GM23338 (cell line): ENCODE measurements at regions not wholly inside any gene's neighbourhood (a gene's known extent, or its start where the extent isn't known, plus 50 kb on each side); places are given as distances from the start of the nearest gene placed in this dataset.

Source experiments
- ATAC-seq: fragments of 200-7000 bp; cut with Tn5 transposase; 3 replicates; pipeline ENCODE4 v1.9.1; 2020
- DNase-seq: peaks from one replicate; pipeline ENCODE4 v3.0.0-alpha.2; 2015; ENCODE audit warnings: low spot score
- H2AFZ ChIP-seq: fragments of 200-600 bp; sonication (generic); 2 replicates; pipeline ENCODE4 v1.8.0; 2016; ENCODE audit warnings: antibody characterized with exemption, mild to moderate bottlenecking, moderate library complexity
- H3F3A ChIP-seq: fragments of 200-600 bp; sonication (generic); replicated peaks from 2 replicates; pipeline ENCODE4 v1.8.0; 2017; ENCODE audit warnings: antibody characterized with exemption, mixed run types, low read depth
- H3K27ac ChIP-seq: fragments of 200-600 bp; sonication (generic); 2 replicates; pipeline ENCODE4 v1.6.1; 2016; ENCODE audit warnings: low read depth
- H3K27me3 ChIP-seq: fragments of 200-600 bp; sonication (generic); 2 replicates; pipeline ENCODE4 v1.8.0; 2016; ENCODE audit warnings: mild to moderate bottlenecking, mixed run types, moderate library complexity; ENCODE audit not compliant: insufficient read depth
- H3K36me3 ChIP-seq: fragments of 200-600 bp; sonication (generic); 2 replicates; pipeline ENCODE4 v1.8.0; 2016; ENCODE audit warnings: mild to moderate bottlenecking; ENCODE audit not compliant: insufficient read depth
- H3K4me1 ChIP-seq: fragments of 200-600 bp; sonication (generic); 2 replicates; pipeline ENCODE4 v1.8.0; 2016; ENCODE audit warnings: mild to moderate bottlenecking, moderate library complexity; ENCODE audit not compliant: insufficient read depth
- H3K4me2 ChIP-seq: fragments of 200-600 bp; sonication (generic); 2 replicates; pipeline ENCODE4 v1.7.1; 2017; ENCODE audit warnings: mixed run types
- H3K4me3 ChIP-seq: fragments of 200-600 bp; sonication (generic); 2 replicates; pipeline ENCODE4 v1.6.1; 2016; ENCODE audit warnings: mixed run types
- H3K79me2 ChIP-seq: fragments of 200-600 bp; sonication (generic); replicated peaks from 2 replicates; pipeline ENCODE4 v1.8.0; 2017; ENCODE audit warnings: mild to moderate bottlenecking; ENCODE audit not compliant: insufficient read depth
- H3K9me2 ChIP-seq: fragments of 200-600 bp; sonication (generic); 2 replicates; pipeline ENCODE4 v1.8.0; 2017; ENCODE audit not compliant: insufficient read depth
- H4K20me1 ChIP-seq: fragments of 200-600 bp; sonication (generic); replicated peaks from 2 replicates; pipeline ENCODE4 v1.8.0; 2017; ENCODE audit warnings: mild to moderate bottlenecking; ENCODE audit not compliant: insufficient read depth
- H3K27ac Mint-ChIP-seq: 2 replicates; pipeline ENCODE4 v1.8.0; 2020; ENCODE audit warnings: inconsistent platforms, mild to moderate bottlenecking, moderate library complexity, mixed read lengths
- H3K27me3 Mint-ChIP-seq: 3 replicates; pipeline ENCODE4 v1.8.0; 2022; ENCODE audit warnings: low read depth, mild to moderate bottlenecking, moderate library complexity, mixed read lengths, inconsistent platforms; ENCODE audit not compliant: insufficient read depth, poor library complexity
- H3K36me3 Mint-ChIP-seq: 3 replicates; pipeline ENCODE4 v1.8.0; 2021; ENCODE audit warnings: low read depth, mild to moderate bottlenecking, inconsistent platforms, moderate library complexity, mixed read lengths
- H3K4me1 Mint-ChIP-seq: 3 replicates; pipeline ENCODE4 v1.8.0; 2020; ENCODE audit warnings: mild to moderate bottlenecking, inconsistent platforms, mixed read lengths
- H3K4me3 Mint-ChIP-seq: 3 replicates; pipeline ENCODE4 v1.8.0; 2021; ENCODE audit warnings: moderate library complexity, mild to moderate bottlenecking, inconsistent platforms, mixed read lengths
- H3K9me3 Mint-ChIP-seq: 3 replicates; pipeline ENCODE4 v1.8.0; 2020; ENCODE audit warnings: moderate library complexity, mild to moderate bottlenecking, inconsistent platforms, mixed read lengths
- CREB1 ChIP-seq: fragments of 250-450 bp; sonication (Bioruptor Pico); IDR thresholded peaks from 2 replicates; pipeline ENCODE4 v1.5.0; 2020; ENCODE audit warnings: low read depth, mild to moderate bottlenecking, moderate library complexity
- CTCF ChIP-seq, 2 experiments: fragments of 200-600 bp in 1 of 2; sonication (generic) in 1 of 2; conservative IDR thresholded peaks; 2 replicates each; pipeline versions ENCODE4 v1.5.1 to v1.6.1; 2016 to 2017; ENCODE audit warnings: antibody characterized with exemption in 2 of 2, low read depth in 2 of 2, mild to moderate bottlenecking in 2 of 2, moderate library complexity in 1 of 2
- EZH2 ChIP-seq: fragments of 200-600 bp; sonication (generic); IDR thresholded peaks from one replicate; pipeline ENCODE4 v1.8.0; 2017; ENCODE audit warnings: antibody characterized with exemption, mild to moderate bottlenecking, low read depth; ENCODE audit not compliant: unreplicated experiment
- EZH2phosphoT487 ChIP-seq: fragments of 200-600 bp; sonication (generic); IDR thresholded peaks from one replicate; pipeline ENCODE4 v1.8.1; 2018; ENCODE audit warnings: antibody characterized with exemption; ENCODE audit not compliant: unreplicated experiment
- JUNB ChIP-seq: IDR thresholded peaks from one replicate; pipeline ENCODE4 v1.6.1; 2016; ENCODE audit warnings: antibody characterized with exemption; ENCODE audit not compliant: unreplicated experiment
- NANOG ChIP-seq: IDR thresholded peaks from 2 replicates; pipeline ENCODE4 v1.6.1; 2016; ENCODE audit warnings: antibody characterized with exemption, borderline replicate concordance
- POLR2AphosphoS5 ChIP-seq: IDR thresholded peaks from 2 replicates; pipeline ENCODE4 v1.6.1; 2016; ENCODE audit warnings: antibody characterized with exemption, low read depth
- REST ChIP-seq: IDR thresholded peaks from one replicate; pipeline ENCODE4 v1.6.1; 2018; ENCODE audit warnings: antibody characterized with exemption; ENCODE audit not compliant: unreplicated experiment
- ZNF331 ChIP-seq: fragments of 250-450 bp; sonication (Bioruptor Pico); IDR thresholded peaks from 2 replicates; pipeline ENCODE4 v1.5.0; 2020; ENCODE audit warnings: low read depth, mild to moderate bottlenecking, moderate library complexity
- ZNF462 ChIP-seq: fragments of 250-450 bp; sonication (Bioruptor Pico); IDR thresholded peaks from 2 replicates; pipeline ENCODE4 v1.5.0; 2020; ENCODE audit warnings: mild to moderate bottlenecking, moderate library complexity

GRCh38 chr12:88650715-88651114 is 70.4 kb upstream of the KITLG start (continued):
- TF ChIP-seq CTCF (conservative IDR thresholded peaks at IDR 0.05; ENCODE audit: low read depth in 2 of 2) (no peak), REST (no peak), CREB1 (CRISPR knock-in tag) (no peak), ZNF331 (no peak), EZH2 (no peak)

- TF ChIP-seq CREB1 (CRISPR knock-in tag) (no peak), REST (no peak), POLR2AphosphoS5 (no peak), EZH2phosphoT487 (no peak), JUNB (no peak), ZNF331 (no peak), ZNF462 (CRISPR knock-in tag) (no peak), NANOG (no peak), EZH2 (no peak)
- no peak for ATAC-seq
Measured at GRCh38 chr12:88648625-88649024, 68.4 kb upstream of the KITLG start.

More at GRCh38 chr12:88648625-88649024, 68.4 kb upstream of the KITLG start:
- DNase-seq, result no peak
- H3K27ac ChIP-seq, result no peak overlapping the region
- no peaks in the 10 kb centered on the region for H4K20me1 ChIP-seq
- H3K4me3 ChIP-seq, result no peak overlapping the region
- no peak overlapping the region for H3K4me2 ChIP-seq
- no peaks in the 10 kb centered on the region for H3F3A ChIP-seq
- no peaks in the 10 kb centered on the region for H3K27me3 ChIP-seq
- H3K4me3 Mint-ChIP-seq, result no peak overlapping the region
- no peaks in the 10 kb centered on the region for H3K9me2 ChIP-seq
- no peaks in the 10 kb centered on the region for H3K79me2 ChIP-seq
- H3K27me3 Mint-ChIP-seq, result no peaks in the 10 kb centered on the region
- no peak overlapping the region for H3K27ac Mint-ChIP-seq
- H3K9me3 Mint-ChIP-seq, result no peaks in the 10 kb centered on the region
- H3K4me1 ChIP-seq, result no peaks in the 10 kb centered on the region
- H2AFZ ChIP-seq, result no peak overlapping the region
- no peaks in the 10 kb centered on the region for H3K36me3 Mint-ChIP-seq
- H3K36me3 ChIP-seq, result no peaks in the 10 kb centered on the region
- H3K4me1 Mint-ChIP-seq, result no peaks in the 10 kb centered on the region
